ENCODE measurements at regions not wholly inside any gene's neighbourhood (a gene's known extent, or its start where the extent isn't known, plus 50 kb on each side); places are given as distances from the start of the nearest gene placed in this dataset.

DNA sequence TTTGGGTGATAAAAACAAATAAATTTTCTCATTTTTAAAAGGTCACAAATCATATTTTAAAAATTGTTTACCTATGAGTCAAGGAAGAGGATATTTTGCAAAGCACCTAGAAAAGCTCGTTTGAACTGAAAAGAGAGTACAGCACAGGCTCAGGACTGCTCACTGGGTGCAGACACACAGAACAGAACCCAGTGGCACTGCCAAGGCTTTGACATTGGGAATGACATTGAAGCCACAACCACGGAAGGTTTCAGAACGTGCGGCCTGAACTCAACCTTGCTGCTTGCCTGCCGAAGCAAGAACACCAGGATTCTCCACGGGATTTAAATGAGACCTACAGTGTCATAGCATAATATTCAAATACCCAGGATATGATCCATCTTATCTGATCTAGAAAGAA, 597.1 kb upstream of the B3GAT1 start:
- TF ChIP-seq, protein P1, sequence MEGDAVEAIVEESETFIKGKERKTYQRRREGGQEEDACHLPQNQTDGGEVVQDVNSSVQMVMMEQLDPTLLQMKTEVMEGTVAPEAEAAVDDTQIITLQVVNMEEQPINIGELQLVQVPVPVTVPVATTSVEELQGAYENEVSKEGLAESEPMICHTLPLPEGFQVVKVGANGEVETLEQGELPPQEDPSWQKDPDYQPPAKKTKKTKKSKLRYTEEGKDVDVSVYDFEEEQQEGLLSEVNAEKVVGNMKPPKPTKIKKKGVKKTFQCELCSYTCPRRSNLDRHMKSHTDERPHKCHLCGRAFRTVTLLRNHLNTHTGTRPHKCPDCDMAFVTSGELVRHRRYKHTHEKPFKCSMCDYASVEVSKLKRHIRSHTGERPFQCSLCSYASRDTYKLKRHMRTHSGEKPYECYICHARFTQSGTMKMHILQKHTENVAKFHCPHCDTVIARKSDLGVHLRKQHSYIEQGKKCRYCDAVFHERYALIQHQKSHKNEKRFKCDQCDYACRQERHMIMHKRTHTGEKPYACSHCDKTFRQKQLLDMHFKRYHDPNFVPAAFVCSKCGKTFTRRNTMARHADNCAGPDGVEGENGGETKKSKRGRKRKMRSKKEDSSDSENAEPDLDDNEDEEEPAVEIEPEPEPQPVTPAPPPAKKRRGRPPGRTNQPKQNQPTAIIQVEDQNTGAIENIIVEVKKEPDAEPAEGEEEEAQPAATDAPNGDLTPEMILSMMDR (IDR thresholded peaks at IDR 0.05), result no peak
- TF ChIP-seq POLR2AphosphoS5 (IDR thresholded peaks at IDR 0.05), result no peak
